Heart right ventricle (tissue), 16 donors: ENCODE measurements at regions not wholly inside any gene's neighbourhood (a gene's known extent, or its start where the extent isn't known, plus 50 kb on each side); places are given as distances from the start of the nearest gene placed in this dataset.

ENCODE experiments used
- ATAC-seq, 8 donors: fragments of 200-7000 bp; cut with Tn5 transposase; one replicate each; pipeline ENCODE4 v1.9.1; 2020; ENCODE audit warnings: mild to moderate bottlenecking in 8 of 8, moderate library complexity in 8 of 8, moderate number of reproducible peaks in 1 of 8
- DNase-seq, 2 donors: peaks; one replicate each; pipeline ENCODE4 v3.0.0-alpha.2; 2020
- H3K27ac ChIP-seq, 10 donors: fragments of 200-600 bp; sonication (generic) in 2 of 10; one replicate each; pipeline versions ENCODE4 v1.5.0 to v1.8.0; 2020 to 2022; ENCODE audit warnings: mild to moderate bottlenecking in 3 of 10
- H3K27me3 ChIP-seq, 7 donors: fragments of 200-600 bp; one replicate each; pipeline ENCODE4 v1.8.0; 2021 to 2022; ENCODE audit warnings: mild to moderate bottlenecking in 2 of 7
- H3K36me3 ChIP-seq, 9 donors: fragments of 200-600 bp; sonication (generic) in 1 of 9; one replicate each; pipeline versions ENCODE4 v1.5.0 to v1.8.0; 2020 to 2022; ENCODE audit warnings: mild to moderate bottlenecking in 2 of 9
- H3K4me1 ChIP-seq, 9 donors: fragments of 200-600 bp; sonication (generic) in 1 of 9; one replicate each; pipeline versions ENCODE4 v1.5.0 to v1.8.0; 2020 to 2022; ENCODE audit warnings: mild to moderate bottlenecking in 4 of 9
- H3K4me3 ChIP-seq, 10 donors: fragments of 200-600 bp; sonication (generic) in 2 of 10; one replicate each; pipeline versions ENCODE4 v1.5.0 to v1.8.0; 2020 to 2022; ENCODE audit warnings: mild to moderate bottlenecking in 7 of 10, moderate library complexity in 2 of 10
- H3K9me3 ChIP-seq, 11 donors: fragments of 200-600 bp in 10 of 11; sonication (generic) in 2 of 11; one replicate each; pipeline versions ENCODE4 v1.5.0 to v1.8.0; 2013 to 2022; ENCODE audit warnings: mild to moderate bottlenecking in 2 of 11, control low read depth in 1 of 11, moderate library complexity in 1 of 11
- WGBS, 2 donors: extraction: QIAGEN DNeasy Blood & Tissue Kit; methylation state at CpG; one replicate each; pipeline ENCODE4 v1.1.7; 2013; ENCODE audit warnings: inconsistent platforms in 1 of 2; 5-methylcytosine and 5-hydroxymethylcytosine counted together
- intact Hi-C, 10 donors: fragments of 100-400 bp; cut with DNase I; formaldehyde crosslinking; loops; one replicate each; pipeline versions ENCODE4 v1.11.1 to v1.14.2; 2022
- TF ChIP-seq, protein P1 (sequence below), 9 donors: fragments of 200-600 bp; sonication (generic) in 2 of 9; IDR thresholded peaks; one replicate each; pipeline versions ENCODE4 v1.5.0 to v1.8.0; 2021 to 2022; ENCODE audit warnings: antibody characterized with exemption in 9 of 9, mild to moderate bottlenecking in 5 of 9, moderate library complexity in 1 of 9
- donor health status: Arrhythmogenic right ventricular cardiomyopathy.
- donor health status: ischemic (EF 13 %, LVEDD 7.1; RV severe dilation, severe dysfunction).
- donor health status: healthy with polysubstance abuse.
- donor health status: DM: no; HTN: yes; CAD: no.
- donor health status: DM: no; HTN: no; CAD: no.
- donor health status: ischemic (EF 25% LVEDD 6.9; RV normal size, moderate dysfunction).
- donor health status: ischemic (EF 25% LVEDD 5.7; RV mildly dilated, moderate dysfunction).
- donor health status: healthy.
- donor health status: DM: yes; HTN: yes; CAD: no.
- donor health status: Ischemic cardiomyopathy.
- donor health status: ischemic (EF 35%, LVEDD 5.7; RV mildly dilated, moderate dysfunction).
- donor health status: nonischemic (EF 11% LVEDD 7.7; RV severe dilation, severe dysfunction).
- donor health status: DM: yes; HTN: yes; CAD: no.
- donor health status: PGD.
- donor health status: ischemic (EF 29% LVEDD 5.4; RV normal size, mild dysfunction).
- donor health status: nonischemic (EF 23%, LVEDD 6.1; RV moderate dilation, normal function).

- Histone ChIP-seq H3K27ac (no peak overlapping the region), H3K9me3 (no peaks in the 10 kb centered on the region), H3K4me3 (no peak overlapping the region), H3K27me3 (no peaks in the 10 kb centered on the region), H3K36me3 (no peaks in the 10 kb centered on the region), H3K4me1 (no peaks in the 10 kb centered on the region)
- no peak for ATAC-seq
- TF ChIP-seq, protein P1, sequence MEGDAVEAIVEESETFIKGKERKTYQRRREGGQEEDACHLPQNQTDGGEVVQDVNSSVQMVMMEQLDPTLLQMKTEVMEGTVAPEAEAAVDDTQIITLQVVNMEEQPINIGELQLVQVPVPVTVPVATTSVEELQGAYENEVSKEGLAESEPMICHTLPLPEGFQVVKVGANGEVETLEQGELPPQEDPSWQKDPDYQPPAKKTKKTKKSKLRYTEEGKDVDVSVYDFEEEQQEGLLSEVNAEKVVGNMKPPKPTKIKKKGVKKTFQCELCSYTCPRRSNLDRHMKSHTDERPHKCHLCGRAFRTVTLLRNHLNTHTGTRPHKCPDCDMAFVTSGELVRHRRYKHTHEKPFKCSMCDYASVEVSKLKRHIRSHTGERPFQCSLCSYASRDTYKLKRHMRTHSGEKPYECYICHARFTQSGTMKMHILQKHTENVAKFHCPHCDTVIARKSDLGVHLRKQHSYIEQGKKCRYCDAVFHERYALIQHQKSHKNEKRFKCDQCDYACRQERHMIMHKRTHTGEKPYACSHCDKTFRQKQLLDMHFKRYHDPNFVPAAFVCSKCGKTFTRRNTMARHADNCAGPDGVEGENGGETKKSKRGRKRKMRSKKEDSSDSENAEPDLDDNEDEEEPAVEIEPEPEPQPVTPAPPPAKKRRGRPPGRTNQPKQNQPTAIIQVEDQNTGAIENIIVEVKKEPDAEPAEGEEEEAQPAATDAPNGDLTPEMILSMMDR (IDR thresholded peaks at IDR 0.05) = no peak
- intact Hi-C loops = no loop called here
- WGBS, 2 donors = 43 to 46% methylated on average over 2 of the region's 2 CpGs
- no peak for DNase-seq
Measured at GRCh38 chr5:44719856-44720255, 88.9 kb upstream of the MRPS30 start.

GRCh38 chr5:44714871-44715561, 93.7 kb upstream of the MRPS30 start:
- 81 to 84% methylated on average over 3 of the region's 3 CpGs for WGBS, 2 donors
- Histone ChIP-seq H3K9me3 (no peaks in the 10 kb centered on the region), H3K4me3 (no peak overlapping the region), H3K27ac (no peak overlapping the region), H3K36me3 (no peaks in the 10 kb centered on the region), H3K4me1 (no peaks in the 10 kb centered on the region), H3K27me3 (no peaks in the 10 kb centered on the region)
- no peak for DNase-seq
- intact Hi-C loops = no loop called here
- ATAC-seq = no peak
- TF ChIP-seq, protein P1 (IDR thresholded peaks at IDR 0.05) = no peak

- Histone ChIP-seq H3K4me1 (no peaks in the 10 kb centered on the region), H3K27me3 (no peaks in the 10 kb centered on the region), H3K4me3 (no peak overlapping the region), H3K27ac (no peak overlapping the region), H3K9me3 (no peaks in the 10 kb centered on the region), H3K36me3 (no peaks in the 10 kb centered on the region)
- 85 to 87% methylated on average over 3 of the region's 3 CpGs for WGBS, 2 donors
- intact Hi-C loops = no loop called here
- no peak for DNase-seq
- no peak for ATAC-seq
- TF ChIP-seq, protein P1 (IDR thresholded peaks at IDR 0.05) = no peak
Measured at GRCh38 chr5:44713446-44713845, 95.3 kb upstream of the MRPS30 start.

GRCh38 chr5:44711901-44712300, 96.8 kb upstream of the MRPS30 start:
- Histone ChIP-seq H3K4me1 (no peaks in the 10 kb centered on the region), H3K9me3 (no peaks in the 10 kb centered on the region), H3K36me3 (no peaks in the 10 kb centered on the region), H3K4me3 (no peak overlapping the region), H3K27ac (no peak overlapping the region), H3K27me3 (no peaks in the 10 kb centered on the region)
- ATAC-seq (no peak), DNase-seq (no peak)
- TF ChIP-seq, protein P1 (IDR thresholded peaks at IDR 0.05) = no peak
- 41 to 57% methylated on average over 1 of the region's 1 CpG for WGBS, 2 donors
- intact Hi-C loops = no loop called here
